BE2C (cell line): ENCODE measurements at regions not wholly inside any gene's neighbourhood (a gene's known extent, or its start where the extent isn't known, plus 50 kb on each side); places are given as distances from the start of the nearest gene placed in this dataset.
"Not testable (repeated sequence)": the region's sequence is repeated elsewhere in the genome, so short reads cannot be mapped to it uniquely, and the experiment has no call there.

Experiments
- DNase-seq: peaks from one replicate; pipeline ENCODE4 v3.0.0-alpha.2; 2020
- H3K27me3 ChIP-seq: fragments of 250-450 bp; sonication (Bioruptor Pico); 2 replicates; pipeline ENCODE4 v1.5.1; 2020; ENCODE audit warnings: mild to moderate bottlenecking
- H3K36me3 ChIP-seq: fragments of 250-450 bp; sonication (Bioruptor Pico); 2 replicates; pipeline ENCODE4 v1.5.1; 2020; ENCODE audit warnings: mild to moderate bottlenecking
- H3K4me1 ChIP-seq: fragments of 250-450 bp; sonication (Bioruptor Pico); 2 replicates; pipeline ENCODE4 v1.5.1; 2020
- H3K4me3 ChIP-seq: 2 replicates; pipeline ENCODE4 v1.5.1; 2011; ENCODE audit warnings: low read depth, low read length
- H3K9me3 ChIP-seq: fragments of 250-450 bp; sonication (Bioruptor Pico); 2 replicates; pipeline ENCODE4 v1.5.1; 2020
- TF ChIP-seq, protein P1 (sequence below): IDR thresholded peaks from 2 replicates; pipeline ENCODE4 v1.5.1; 2012; ENCODE audit warnings: mild to moderate bottlenecking, low read depth, low read length

DNA sequence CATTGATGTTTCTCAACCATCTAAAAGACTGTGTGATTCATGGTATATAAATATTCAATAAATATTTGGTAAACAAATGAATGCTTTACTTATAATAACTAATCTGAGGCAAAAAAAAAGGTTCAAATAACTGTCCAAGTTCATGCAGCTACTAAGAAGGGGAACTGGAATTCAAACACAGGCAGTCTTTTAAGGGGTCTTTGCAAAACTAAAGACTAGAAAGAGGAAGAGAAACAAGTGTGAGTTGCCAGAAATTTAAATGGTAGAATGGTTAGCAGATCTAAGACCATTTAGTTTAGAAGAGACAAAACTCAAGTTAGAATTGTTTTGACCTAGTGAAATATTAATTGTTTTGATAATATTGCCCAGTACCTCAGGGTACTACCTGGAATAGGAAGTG lies 642.0 kb upstream of the LRRN3 start:
- no peaks in the 10 kb centered on the region for H3K27me3 ChIP-seq
- H3K4me3 ChIP-seq: no peak overlapping the region
- no peaks in the 10 kb centered on the region for H3K4me1 ChIP-seq
- no peaks in the 10 kb centered on the region for H3K36me3 ChIP-seq
- TF ChIP-seq, protein P1, sequence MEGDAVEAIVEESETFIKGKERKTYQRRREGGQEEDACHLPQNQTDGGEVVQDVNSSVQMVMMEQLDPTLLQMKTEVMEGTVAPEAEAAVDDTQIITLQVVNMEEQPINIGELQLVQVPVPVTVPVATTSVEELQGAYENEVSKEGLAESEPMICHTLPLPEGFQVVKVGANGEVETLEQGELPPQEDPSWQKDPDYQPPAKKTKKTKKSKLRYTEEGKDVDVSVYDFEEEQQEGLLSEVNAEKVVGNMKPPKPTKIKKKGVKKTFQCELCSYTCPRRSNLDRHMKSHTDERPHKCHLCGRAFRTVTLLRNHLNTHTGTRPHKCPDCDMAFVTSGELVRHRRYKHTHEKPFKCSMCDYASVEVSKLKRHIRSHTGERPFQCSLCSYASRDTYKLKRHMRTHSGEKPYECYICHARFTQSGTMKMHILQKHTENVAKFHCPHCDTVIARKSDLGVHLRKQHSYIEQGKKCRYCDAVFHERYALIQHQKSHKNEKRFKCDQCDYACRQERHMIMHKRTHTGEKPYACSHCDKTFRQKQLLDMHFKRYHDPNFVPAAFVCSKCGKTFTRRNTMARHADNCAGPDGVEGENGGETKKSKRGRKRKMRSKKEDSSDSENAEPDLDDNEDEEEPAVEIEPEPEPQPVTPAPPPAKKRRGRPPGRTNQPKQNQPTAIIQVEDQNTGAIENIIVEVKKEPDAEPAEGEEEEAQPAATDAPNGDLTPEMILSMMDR: no peak
- H3K9me3 ChIP-seq: no peaks in the 10 kb centered on the region
- no peak for DNase-seq

DNA sequence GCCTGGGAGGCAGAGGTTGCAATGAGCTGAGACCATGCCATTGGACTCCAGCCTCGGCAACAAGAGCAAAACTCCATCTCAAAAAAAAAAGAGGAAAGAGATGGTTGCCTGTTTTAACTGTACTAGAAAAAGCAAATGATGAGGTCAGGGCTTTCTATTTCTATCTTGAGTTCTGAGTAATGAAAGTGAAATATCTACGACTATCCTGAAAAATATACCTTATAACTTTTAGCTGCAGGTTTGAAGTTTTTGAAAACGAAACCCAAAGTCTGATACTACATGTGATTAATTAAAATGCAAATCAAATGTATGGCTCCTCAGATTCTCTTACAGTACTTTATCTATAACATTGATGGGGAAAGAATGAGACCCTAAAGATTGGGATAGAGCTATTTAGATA lies 636.2 kb upstream of the LRRN3 start:
- DNase-seq: no peak
- H3K4me3 ChIP-seq: no peak overlapping the region
- no peaks in the 10 kb centered on the region; the same call in 1 of the 2 replicates for H3K9me3 ChIP-seq
- no peaks in the 10 kb centered on the region for H3K36me3 ChIP-seq
- H3K4me1 ChIP-seq: no peaks in the 10 kb centered on the region
- no peaks in the 10 kb centered on the region for H3K27me3 ChIP-seq
- TF ChIP-seq, protein P1: no peak

DNA sequence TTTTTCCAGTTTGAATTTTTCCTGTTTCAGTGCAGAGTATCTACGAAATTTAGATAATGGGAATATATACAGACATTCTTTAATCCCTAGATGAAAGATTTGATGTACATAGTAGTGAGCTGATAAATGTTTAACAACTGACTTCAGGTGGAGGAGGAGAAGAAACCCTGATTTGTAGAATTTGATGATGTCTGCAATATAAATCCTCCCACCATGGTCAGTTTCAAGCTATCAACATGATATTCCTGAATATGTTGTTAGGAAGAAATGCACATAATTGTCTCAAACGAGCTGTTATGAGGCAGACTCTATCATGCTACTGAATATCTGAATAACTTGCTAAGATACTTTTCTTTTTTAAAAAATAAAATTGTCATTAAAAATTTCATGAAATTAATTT lies 629.3 kb upstream of the LRRN3 start:
- TF ChIP-seq, protein P1: no peak
- no peaks in the 10 kb centered on the region for H3K27me3 ChIP-seq
- H3K9me3 ChIP-seq: no peaks in the 10 kb centered on the region
- H3K4me1 ChIP-seq: no peaks in the 10 kb centered on the region
- H3K36me3 ChIP-seq: no peaks in the 10 kb centered on the region
- H3K4me3 ChIP-seq: no peak overlapping the region
- no peak for DNase-seq

DNA sequence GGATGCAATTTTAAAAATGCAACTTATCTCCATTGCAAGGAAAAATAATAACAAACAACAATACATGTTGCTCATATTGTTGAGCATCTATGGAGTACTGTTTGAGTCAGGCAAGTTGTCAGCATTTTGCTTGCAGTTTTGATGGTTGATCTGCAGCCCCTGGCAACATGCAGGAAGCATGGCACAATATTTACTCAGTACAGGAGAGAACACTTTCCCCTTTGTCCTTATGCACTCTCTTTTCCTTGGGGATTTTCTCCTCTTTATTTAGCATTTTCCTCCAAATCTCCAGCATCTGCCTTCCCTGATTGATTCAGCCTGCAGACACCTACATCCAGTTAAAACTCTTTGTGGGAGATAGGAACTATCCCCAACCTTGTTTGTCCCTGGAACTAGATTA lies 620.5 kb upstream of the LRRN3 start:
- TF ChIP-seq, protein P1: no peak
- no peaks in the 10 kb centered on the region; the same call in 1 of the 2 replicates for H3K9me3 ChIP-seq
- no peaks in the 10 kb centered on the region for H3K36me3 ChIP-seq
- no peaks in the 10 kb centered on the region for H3K4me1 ChIP-seq
- H3K4me3 ChIP-seq: no peak overlapping the region
- DNase-seq: no peak
- H3K27me3 ChIP-seq: no peaks in the 10 kb centered on the region

DNA sequence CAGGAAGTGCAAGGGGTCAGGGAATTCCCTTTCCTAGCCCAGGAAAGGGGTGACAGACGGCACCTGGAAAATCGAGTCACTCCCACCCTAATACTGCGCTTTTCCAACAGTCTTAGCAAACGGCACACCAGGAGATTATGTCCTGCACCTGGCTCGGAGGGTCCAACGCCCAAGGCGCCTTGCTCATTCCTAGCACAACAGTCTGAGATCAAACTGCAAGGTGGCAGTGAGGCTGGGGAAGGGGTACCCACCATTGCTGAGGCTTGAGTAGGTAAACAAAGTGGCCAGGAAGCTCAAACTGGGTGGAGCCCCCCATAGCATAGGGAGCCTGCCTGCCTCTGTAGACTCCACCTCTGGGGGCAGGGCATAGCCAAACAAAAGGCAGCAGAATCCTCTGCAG lies 618.5 kb upstream of the LRRN3 start:
- not testable (repeated sequence) for H3K4me1 ChIP-seq, DNase-seq, H3K9me3 ChIP-seq, H3K36me3 ChIP-seq, H3K27me3 ChIP-seq, H3K4me3 ChIP-seq

DNA sequence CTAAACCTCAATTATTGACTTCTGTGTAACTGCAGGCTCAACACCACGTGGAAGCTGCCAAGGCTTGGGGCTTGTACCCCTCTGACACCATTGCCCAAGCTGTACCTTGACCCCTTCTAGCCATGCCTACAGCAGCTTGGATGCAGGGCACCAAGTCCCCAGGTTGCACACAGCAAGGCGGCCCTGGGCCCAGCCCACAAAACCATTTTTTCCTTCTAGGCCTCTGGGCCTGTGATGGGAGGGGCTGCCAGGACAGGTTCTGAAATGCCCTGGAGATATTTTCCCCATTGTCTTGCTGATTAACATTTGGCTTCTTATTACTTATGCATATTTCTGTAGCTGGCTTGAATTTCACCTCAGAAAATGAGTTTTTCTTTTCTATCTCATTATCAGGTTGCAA lies 610.0 kb upstream of the LRRN3 start:
- TF ChIP-seq, protein P1: no peak
- H3K4me1 ChIP-seq: peaks cover 7% of the 10 kb centered on the region
- H3K27me3 ChIP-seq: no peaks in the 10 kb centered on the region
- no peaks in the 10 kb centered on the region for H3K36me3 ChIP-seq
- H3K9me3 ChIP-seq: no peaks in the 10 kb centered on the region
- DNase-seq: no peak
- H3K4me3 ChIP-seq: no peak overlapping the region

DNA sequence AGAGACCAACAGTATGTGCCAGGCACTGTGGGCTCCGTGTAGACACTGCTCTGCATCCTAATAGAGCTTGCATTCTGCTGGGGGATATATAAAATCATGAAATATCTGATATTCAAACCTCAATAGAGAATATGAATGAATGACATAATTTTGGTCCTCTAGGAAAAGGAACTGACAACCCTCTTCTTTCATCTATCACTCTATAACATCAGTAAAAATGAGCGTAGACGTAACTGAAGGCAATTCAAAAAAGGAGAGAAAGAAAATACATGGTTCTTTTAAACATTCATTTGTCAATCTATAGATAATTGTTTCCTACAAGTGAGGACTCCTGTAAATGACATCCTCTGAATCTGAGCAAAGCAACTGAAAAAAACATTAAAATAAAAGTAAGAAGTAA lies 607.4 kb upstream of the LRRN3 start:
- DNase-seq: no peak
- Histone ChIP-seq H3K4me1 (peaks cover 7% of the 10 kb centered on the region), H3K36me3 (no peaks in the 10 kb centered on the region), H3K27me3 (no peaks in the 10 kb centered on the region), H3K4me3 (no peak overlapping the region), H3K9me3 (no peaks in the 10 kb centered on the region)
- TF ChIP-seq, protein P1: no peak
